HCT116 (cell line): ENCODE measurements at regions not wholly inside any gene's neighbourhood (a gene's known extent, or its start where the extent isn't known, plus 50 kb on each side); places are given as distances from the start of the nearest gene placed in this dataset.

Source experiments
- CEBPB ChIP-seq: IDR thresholded peaks from 2 replicates; pipeline ENCODE4 v1.6.1; 2012; ENCODE audit warnings: low read depth
- CTCF ChIP-seq, 3 experiments: fragments of 200-600 bp in 1 of 3; sonication (generic) in 1 of 3; IDR thresholded peaks in 2 of 3; conservative IDR thresholded peaks in 1 of 3; 2 replicates each; pipeline ENCODE4 v1.5.1; 2012 to 2017; ENCODE audit warnings: low read depth in 2 of 3, low read length in 2 of 3, antibody characterized with exemption in 1 of 3, borderline replicate concordance in 1 of 3, control low read depth in 1 of 3, mild to moderate bottlenecking in 1 of 3, mixed read lengths in 1 of 3, mixed run types in 1 of 3, moderate library complexity in 1 of 3; ENCODE audit not compliant: insufficient read depth in 1 of 3
- FOSL1 ChIP-seq: IDR thresholded peaks from 2 replicates; pipeline ENCODE4 v1.6.1; 2012; ENCODE audit warnings: low read depth
- MAX ChIP-seq: IDR thresholded peaks from 2 replicates; pipeline ENCODE4 v1.6.1; 2012
- POLR2A ChIP-seq: IDR thresholded peaks from 2 replicates; pipeline ENCODE4 v1.7.0; 2011; ENCODE audit warnings: borderline replicate concordance; ENCODE audit not compliant: insufficient read depth, insufficient read length; ENCODE audit errors: extremely low read depth
- RAD21 ChIP-seq: IDR thresholded peaks from 2 replicates; pipeline ENCODE4 v1.6.1; 2012; ENCODE audit warnings: low read depth, mild to moderate bottlenecking
- REST ChIP-seq: IDR thresholded peaks from 2 replicates; pipeline ENCODE4 v1.6.1; 2012; ENCODE audit warnings: low read depth
- SP1 ChIP-seq: IDR thresholded peaks from 2 replicates; pipeline ENCODE4 v1.6.1; 2012; ENCODE audit warnings: low read depth
- TCF7L2 ChIP-seq: IDR thresholded peaks from 2 replicates; pipeline ENCODE4 v1.7.0; 2011; ENCODE audit warnings: borderline replicate concordance, inconsistent platforms; ENCODE audit not compliant: insufficient read depth, insufficient read length; ENCODE audit errors: extremely low read depth
- YY1 ChIP-seq: IDR thresholded peaks from 2 replicates; pipeline ENCODE4 v1.6.1; 2011; ENCODE audit warnings: low read length, low read depth, moderate library complexity, mild to moderate bottlenecking; ENCODE audit not compliant: insufficient replicate concordance; ENCODE audit errors: extremely low read depth
- ZBTB33 ChIP-seq: IDR thresholded peaks from 2 replicates; pipeline ENCODE4 v1.6.1; 2011; ENCODE audit warnings: mild to moderate bottlenecking, low read length, moderate library complexity; ENCODE audit not compliant: insufficient replicate concordance; ENCODE audit errors: extremely low read depth
- ZNF274 ChIP-seq: fragments of 200-500 bp; sonication (Bioruptor generic); IDR thresholded peaks from 2 replicates; pipeline ENCODE4 v1.6.1; 2014; ENCODE audit warnings: mild to moderate bottlenecking, low read depth, low read length, inconsistent platforms

- no peak for TF ChIP-seq MAX
- no peak for TF ChIP-seq POLR2A
- no peak for TF ChIP-seq CTCF (IDR thresholded peaks at IDR 0.05 in 2 of 3, conservative IDR thresholded peaks at IDR 0.05 in 1 of 3; ENCODE audit: borderline replicate concordance in 1 of 3, insufficient read depth in 1 of 3, low read depth in 2 of 3, low read length in 2 of 3)
- TF ChIP-seq SP1, result no peak
- no peak for TF ChIP-seq CEBPB
- no peak for TF ChIP-seq ZNF274
- TF ChIP-seq ZBTB33, result no peak
- no peak for TF ChIP-seq REST
- no peak for TF ChIP-seq TCF7L2
- TF ChIP-seq YY1, result no peak
- no peak for TF ChIP-seq FOSL1
- TF ChIP-seq RAD21, result no peak
Observed at GRCh38 chr3:96214941-96215340, 599.5 kb upstream of the EPHA6 start.
